K562 (cell line): ENCODE measurements at regions not wholly inside any gene's neighbourhood (a gene's known extent, or its start where the extent isn't known, plus 50 kb on each side); places are given as distances from the start of the nearest gene placed in this dataset. TPM values are rescaled to one million over a fixed set of nuclear protein-coding genes. Genes with fewer than 3 reads are reported as not detected.

Experiments used
- small RNA-seq: library from RNA; depleted of rRNA; stranded (forward); fragments of <200 nt; gene quantifications from one replicate; pipeline ENCODE3, GENCODE V24; 2014

Small RNAs in the stretch of these regions (small RNA-seq; reads per million reads assigned to genes)
- gene AC013410.2 = not detected
